ENCODE measurements at regions not wholly inside any gene's neighbourhood (a gene's known extent, or its start where the extent isn't known, plus 50 kb on each side); places are given as distances from the start of the nearest gene placed in this dataset.

- dilution Hi-C loops (cut with HindIII; ENCODE audit: low sequenced_read_pairs, unreplicated experiment), result no loop called here
- no CpG with 5 or more reads among the region's 3 CpGs for WGBS, 2 experiments (ENCODE audit: extremely low coverage in 2 of 2, insufficient read length in 1 of 2)
Measured at GRCh38 chr15:97301166-97301565, 659.3 kb upstream of the ARRDC4 start.

More at GRCh38 chr15:97301166-97301565, 659.3 kb upstream of the ARRDC4 start:
- Histone ChIP-seq H4K5ac (ENCODE audit: low read depth, low read length) (no peak overlapping the region), H3K56ac (ENCODE audit: extremely low read depth, insufficient read depth, low read length) (no peak overlapping the region), H4K91ac (ENCODE audit: insufficient read depth, low read depth, low read length) (no peak overlapping the region), H2AK9ac (replicated peaks; ENCODE audit: low read depth, low read length, poor library complexity) (no peak overlapping the region), H3K36me3 (ENCODE audit: control insufficient read depth, insufficient read depth, low read length) (no peaks in the 10 kb centered on the region), H3K9ac (ENCODE audit: low read depth, low read length) (no peak overlapping the region), H3K27me3 (ENCODE audit: control insufficient read depth, insufficient read depth, low read length) (no peaks in the 10 kb centered on the region), H3K4me2 (ENCODE audit: low read depth, low read length) (no peak overlapping the region), H3K14ac (replicated peaks; ENCODE audit: low read depth, low read length) (no peak overlapping the region), H2AK5ac (ENCODE audit: low read depth, low read length) (no peak overlapping the region), H2BK120ac (ENCODE audit: low read depth, low read length) (no peak overlapping the region), H3K18ac (ENCODE audit: low read depth, low read length) (no peak overlapping the region), H3K27ac (ENCODE audit: insufficient read depth, low read length) (no peak overlapping the region), H3K9me1 (ENCODE audit: insufficient read depth, low read length) (no peaks in the 10 kb centered on the region), H3K9me3 (ENCODE audit: control insufficient read depth, insufficient read depth, low read length) (peaks cover 16% of the 10 kb centered on the region), H2AFZ (replicated peaks; ENCODE audit: low read length, poor library complexity) (no peak overlapping the region), H4K8ac (ENCODE audit: low read depth in 2 of 2, low read length in 2 of 2) (no peak overlapping the region), H2BK15ac (ENCODE audit: low read depth, low read length) (no peak overlapping the region), H3K4me3 (ENCODE audit: insufficient read depth, low read depth, low read length) (no peak overlapping the region), H2BK5ac (ENCODE audit: low read depth, low read length, poor library complexity, severe bottlenecking) (no peak overlapping the region), H3K79me1 (ENCODE audit: low read depth in 1 of 2, low read length in 2 of 2) (no peaks in the 10 kb centered on the region), H3K23ac (ENCODE audit: low read depth, low read length) (no peak overlapping the region), H4K20me1 (ENCODE audit: insufficient read depth, low read length) (no peaks in the 10 kb centered on the region), H3K4ac (ENCODE audit: low read depth, low read length) (no peak overlapping the region), H3K4me1 (ENCODE audit: control insufficient read depth, insufficient read depth, low read length) (no peaks in the 10 kb centered on the region), H2BK20ac (ENCODE audit: low read depth, low read length) (no peak overlapping the region)
- intact Hi-C loops (cut with micrococcal nuclease), result no loop called here
- BruUV-seq (replicated peaks), result no TSS peak
- ChIA-PET CTCF (no interaction called here), POLR2A (ENCODE audit: unreplicated experiment) (no interaction called here)
- in situ Hi-C loops (cut with MboI; ENCODE audit: low sequenced_read_pairs), result no loop called here
- no peak for ATAC-seq (ENCODE audit: low read depth)
- TF ChIP-seq FOS (IDR thresholded peaks at IDR 0.05; ENCODE audit: low read depth, low read length) (no peak), SMC3 (IDR thresholded peaks at IDR 0.05; ENCODE audit: low read depth, low read length) (no peak), ELK1 (IDR thresholded peaks at IDR 0.05; ENCODE audit: borderline replicate concordance, low read depth, low read length) (no peak), RAD21 (IDR thresholded peaks at IDR 0.05; ENCODE audit: low read length) (no peak), CEBPB (IDR thresholded peaks at IDR 0.05; ENCODE audit: low read depth, low read length) (no peak)
- no peak for DNase-seq

All from IMR-90 (cell line).